OCI-LY7 (cell line): ENCODE measurements at regions not wholly inside any gene's neighbourhood (a gene's known extent, or its start where the extent isn't known, plus 50 kb on each side); places are given as distances from the start of the nearest gene placed in this dataset.

Source experiments
- BruUV-seq: library from RNA; stranded (reverse); fragments of 400-500 nt; replicated peaks from 2 replicates; lab custom pipeline; 2021; lab: Mats Ljungman, UMichigan
- CTCF ChIA-PET: fragments of 300-600 bp; sonication (Branson Sonifier 250); formaldehyde crosslinking; loops from one replicate; lab custom pipeline; 2022; ENCODE audit warnings: antibody characterized with exemption; ENCODE audit not compliant: unreplicated experiment; lab: Charles Lee
- POLR2A ChIA-PET: fragments of 300-600 bp; sonication (Branson Sonifier 250); formaldehyde crosslinking; loops from one replicate; lab custom pipeline; 2022; ENCODE audit warnings: antibody characterized with exemption; lab: Charles Lee
- DNase-seq: peaks from one replicate; pipeline ENCODE4 v3.0.0-alpha.2; 2015; ENCODE audit warnings: low spot score
- H2AFZ ChIP-seq: fragments of 200-600 bp; sonication (generic), shearing (Covaris generic); 2 replicates; pipeline ENCODE4 v1.6.1; 2014; ENCODE audit warnings: mild to moderate bottlenecking, antibody characterized with exemption, low read length, moderate library complexity
- H3K27ac ChIP-seq: fragments of 200-600 bp; sonication (generic); 2 replicates; pipeline ENCODE4 v1.5.1; 2014; ENCODE audit warnings: mixed run types, low read depth, mild to moderate bottlenecking, moderate library complexity, low read length, inconsistent platforms; ENCODE audit not compliant: poor library complexity, severe bottlenecking
- H3K36me3 ChIP-seq: fragments of 200-600 bp; sonication (generic); 2 replicates; pipeline ENCODE4 v1.6.1; 2014; ENCODE audit warnings: mild to moderate bottlenecking, antibody characterized with exemption, low read length, moderate library complexity, mixed read lengths; ENCODE audit not compliant: insufficient read depth
- H3K4me1 ChIP-seq: fragments of 200-600 bp; sonication (generic); 2 replicates; pipeline ENCODE4 v1.5.1; 2014; ENCODE audit warnings: mild to moderate bottlenecking, low read length; ENCODE audit not compliant: insufficient read depth, poor library complexity, severe bottlenecking
- H3K4me2 ChIP-seq: fragments of 200-600 bp; sonication (generic); 2 replicates; pipeline ENCODE4 v1.6.1; 2014; ENCODE audit warnings: mild to moderate bottlenecking, low read length
- H3K4me3 ChIP-seq: fragments of 200-600 bp; sonication (generic); 2 replicates; pipeline ENCODE4 v1.5.1; 2014; ENCODE audit warnings: mild to moderate bottlenecking, low read depth, low read length; ENCODE audit not compliant: poor library complexity, severe bottlenecking
- H3K79me2 ChIP-seq: fragments of 200-600 bp; sonication (generic); 2 replicates; pipeline ENCODE4 v1.6.1; 2016; ENCODE audit warnings: low read depth, mild to moderate bottlenecking, low read length, moderate library complexity, mixed read lengths; ENCODE audit not compliant: insufficient read depth
- H3K9me2 ChIP-seq: fragments of 200-600 bp; sonication (generic); 2 replicates; pipeline ENCODE4 v1.6.1; 2016; ENCODE audit warnings: mild to moderate bottlenecking, low read length, mixed read lengths; ENCODE audit not compliant: insufficient read depth
- H3K9me3 ChIP-seq: fragments of 200-600 bp; sonication (generic); 2 replicates; pipeline ENCODE4 v1.6.1; 2014; ENCODE audit warnings: mild to moderate bottlenecking, mixed run types, low read length, mixed read lengths
- H4K20me1 ChIP-seq: fragments of 200-600 bp; sonication (generic); 2 replicates; pipeline ENCODE4 v1.6.1; 2014; ENCODE audit warnings: mild to moderate bottlenecking, antibody characterized with exemption, low read length, moderate library complexity, mixed read lengths; ENCODE audit not compliant: insufficient read depth
- EZH2phosphoT487 ChIP-seq: fragments of 200-600 bp; sonication (generic); IDR thresholded peaks from 2 replicates; pipeline ENCODE4 v1.6.1; 2018; ENCODE audit warnings: low read depth, borderline replicate concordance, mild to moderate bottlenecking, mixed run types, antibody characterized with exemption, low read length, moderate library complexity, mixed read lengths
- intact Hi-C: fragments of 100-400 bp; cut with micrococcal nuclease; formaldehyde crosslinking; loops from one replicate; pipeline ENCODE4 v1.10.0; 2022; ENCODE audit not compliant: unreplicated experiment
- TF ChIP-seq, protein P1 (sequence below): fragments of 200-600 bp; sonication (generic); conservative IDR thresholded peaks from 2 replicates; pipeline ENCODE4 v1.5.1; 2014; ENCODE audit warnings: mild to moderate bottlenecking, antibody characterized with exemption, low read length, moderate library complexity, mixed read lengths

DNA sequence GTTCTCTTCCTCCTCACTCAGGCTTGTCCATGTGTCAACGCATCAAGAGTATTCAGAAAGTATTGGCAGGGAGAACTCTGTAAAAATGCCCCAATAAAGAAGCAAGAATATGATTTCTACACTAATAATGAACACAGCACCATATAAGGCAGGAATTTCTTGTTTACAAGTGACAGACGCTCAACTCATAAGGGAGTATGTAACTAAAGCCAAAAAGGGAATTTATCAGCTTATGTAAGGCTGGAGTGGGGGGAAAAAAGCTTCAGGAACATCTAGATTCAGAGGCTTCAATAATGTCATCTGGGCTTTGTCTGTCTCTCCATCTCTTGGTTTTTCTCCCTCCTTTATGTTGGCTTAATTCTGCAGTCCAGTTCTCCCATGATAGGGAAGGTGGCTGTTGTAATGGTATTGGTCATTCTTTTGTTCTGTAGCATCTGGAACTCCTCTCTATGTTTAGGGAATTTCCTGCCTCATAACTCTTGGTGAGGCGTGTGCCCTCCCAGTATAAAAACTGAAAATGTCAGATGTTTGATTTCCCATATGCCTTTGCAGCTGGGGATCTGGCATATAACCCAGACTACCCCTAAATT is 125.1 kb upstream of the COL21A1 start:
- ChIA-PET CTCF (no interaction called here), POLR2A (interaction anchor here (0.7 to 1.1 kb wide), 5 partner anchors 11 to 296 kb away, joined by 3 to 6 read pairs (median 3); no protein-coding TSS in a partner anchor)
- TF ChIP-seq, protein P1, sequence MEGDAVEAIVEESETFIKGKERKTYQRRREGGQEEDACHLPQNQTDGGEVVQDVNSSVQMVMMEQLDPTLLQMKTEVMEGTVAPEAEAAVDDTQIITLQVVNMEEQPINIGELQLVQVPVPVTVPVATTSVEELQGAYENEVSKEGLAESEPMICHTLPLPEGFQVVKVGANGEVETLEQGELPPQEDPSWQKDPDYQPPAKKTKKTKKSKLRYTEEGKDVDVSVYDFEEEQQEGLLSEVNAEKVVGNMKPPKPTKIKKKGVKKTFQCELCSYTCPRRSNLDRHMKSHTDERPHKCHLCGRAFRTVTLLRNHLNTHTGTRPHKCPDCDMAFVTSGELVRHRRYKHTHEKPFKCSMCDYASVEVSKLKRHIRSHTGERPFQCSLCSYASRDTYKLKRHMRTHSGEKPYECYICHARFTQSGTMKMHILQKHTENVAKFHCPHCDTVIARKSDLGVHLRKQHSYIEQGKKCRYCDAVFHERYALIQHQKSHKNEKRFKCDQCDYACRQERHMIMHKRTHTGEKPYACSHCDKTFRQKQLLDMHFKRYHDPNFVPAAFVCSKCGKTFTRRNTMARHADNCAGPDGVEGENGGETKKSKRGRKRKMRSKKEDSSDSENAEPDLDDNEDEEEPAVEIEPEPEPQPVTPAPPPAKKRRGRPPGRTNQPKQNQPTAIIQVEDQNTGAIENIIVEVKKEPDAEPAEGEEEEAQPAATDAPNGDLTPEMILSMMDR: no peak
- TF ChIP-seq EZH2phosphoT487: no peak
- H3K27ac ChIP-seq: no peak overlapping the region
- H2AFZ ChIP-seq: no peak overlapping the region
- no peaks in the 10 kb centered on the region for H3K36me3 ChIP-seq
- no TSS peak for BruUV-seq
- intact Hi-C loops: no loop called here
- H3K79me2 ChIP-seq: no peaks in the 10 kb centered on the region
- no peak overlapping the region for H3K4me3 ChIP-seq
- no peaks in the 10 kb centered on the region for H3K9me3 ChIP-seq
- H4K20me1 ChIP-seq: no peaks in the 10 kb centered on the region
- no peaks in the 10 kb centered on the region for H3K9me2 ChIP-seq
- DNase-seq: no peak
- H3K4me1 ChIP-seq: peaks cover 9% of the 10 kb centered on the region
- H3K4me2 ChIP-seq: no peak overlapping the region

DNA sequence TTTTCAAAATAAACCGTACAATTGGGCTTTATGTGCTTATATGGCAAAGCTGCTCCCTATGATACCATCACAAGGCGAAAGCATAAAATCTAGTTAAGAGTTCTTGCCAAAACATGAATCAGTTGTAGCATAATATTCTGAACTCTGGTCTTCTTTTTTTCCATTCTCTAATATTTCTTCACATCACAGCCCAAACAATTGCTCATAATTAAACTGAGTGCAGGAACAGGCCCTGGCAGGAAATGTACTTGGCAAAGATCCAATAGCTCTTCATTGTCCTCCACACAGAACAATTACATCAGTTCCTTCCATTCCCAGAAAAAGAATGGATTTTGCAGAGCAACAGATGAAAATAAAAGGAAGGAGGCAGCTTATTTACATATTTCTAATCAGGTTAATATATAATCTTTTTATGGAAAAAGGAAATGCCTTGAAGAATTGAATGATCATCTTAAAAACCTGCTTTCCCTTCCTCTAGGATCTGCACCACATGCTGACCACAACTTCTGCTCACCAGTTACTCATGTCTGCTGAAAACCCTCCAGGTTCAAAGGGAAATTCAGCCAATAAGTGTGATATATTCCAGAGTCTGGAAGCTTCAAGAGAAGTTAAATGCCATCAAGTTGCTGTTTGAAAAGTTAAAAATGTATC is 123.3 kb upstream of the COL21A1 start:
- ChIA-PET CTCF (no interaction called here), POLR2A (interaction anchor here (0.8 to 1.5 kb wide), 3 partner anchors 9 to 220 kb away, joined by 3 to 5 read pairs (median 3); no protein-coding TSS in a partner anchor)
- no peaks in the 10 kb centered on the region for H4K20me1 ChIP-seq
- no peak overlapping the region for H3K4me2 ChIP-seq
- intact Hi-C loops: no loop called here
- BruUV-seq: no TSS peak
- H3K79me2 ChIP-seq: no peaks in the 10 kb centered on the region
- peak; percentile 4 for DNase-seq
- H3K36me3 ChIP-seq: no peaks in the 10 kb centered on the region
- H3K4me1 ChIP-seq: peaks cover 9% of the 10 kb centered on the region
- H2AFZ ChIP-seq: no peak overlapping the region
- no peak overlapping the region for H3K27ac ChIP-seq
- no peak overlapping the region for H3K4me3 ChIP-seq
- H3K9me3 ChIP-seq: no peaks in the 10 kb centered on the region
- no peaks in the 10 kb centered on the region for H3K9me2 ChIP-seq
- no peak for TF ChIP-seq EZH2phosphoT487
- TF ChIP-seq, protein P1: no peak

DNA sequence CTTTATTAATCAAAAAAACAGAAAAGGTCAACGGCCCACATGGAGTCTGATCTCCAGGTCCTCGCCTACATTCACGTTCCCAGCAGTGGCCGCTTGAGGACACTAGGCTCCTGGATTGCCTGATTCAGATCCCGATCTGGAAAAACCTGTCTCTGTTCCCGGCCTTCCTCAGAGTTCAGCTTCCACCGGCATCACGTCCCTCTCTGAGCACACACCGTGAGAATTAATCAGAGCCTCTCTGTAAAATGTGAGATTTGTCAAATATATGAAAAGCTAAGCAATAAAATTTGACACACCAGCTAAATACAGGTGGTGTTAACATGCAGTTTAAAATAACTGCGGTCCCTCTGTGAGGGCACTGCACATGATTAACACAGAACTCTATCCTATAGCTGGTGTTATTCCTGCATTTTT is 122.8 kb upstream of the COL21A1 start:
- POLR2A ChIA-PET: interaction anchor here (0.8 to 1.5 kb wide), 4 partner anchors 8 to 221 kb away, joined by 3 to 5 read pairs (median 3); no protein-coding TSS in a partner anchor
- CTCF ChIA-PET: no interaction called here
- no peak for TF ChIP-seq EZH2phosphoT487
- TF ChIP-seq, protein P1: no peak
- Histone ChIP-seq H3K36me3 (no peaks in the 10 kb centered on the region), H3K4me3 (no peak overlapping the region), H3K4me1 (peaks cover 9% of the 10 kb centered on the region), H3K79me2 (no peaks in the 10 kb centered on the region), H3K9me2 (no peaks in the 10 kb centered on the region), H3K27ac (no peak overlapping the region), H3K9me3 (no peaks in the 10 kb centered on the region), H2AFZ (no peak overlapping the region), H4K20me1 (no peaks in the 10 kb centered on the region), H3K4me2 (no peak overlapping the region)
- DNase-seq: no peak
- no TSS peak for BruUV-seq
- intact Hi-C loops: no loop called here
